Lower leg skin (tissue), 3 donors: ENCODE measurements at regions not wholly inside any gene's neighbourhood (a gene's known extent, or its start where the extent isn't known, plus 50 kb on each side); places are given as distances from the start of the nearest gene placed in this dataset.

Source experiments
- CTCF ChIP-seq, 3 donors: fragments of 450-650 bp; IDR thresholded peaks; one replicate each; pipeline ENCODE4 v1.5.1; 2016; ENCODE audit warnings: antibody characterized with exemption in 3 of 3, mild to moderate bottlenecking in 3 of 3, moderate library complexity in 2 of 3
- POLR2A ChIP-seq, 2 donors: fragments of 450-650 bp; IDR thresholded peaks; one replicate each; pipeline ENCODE4 v1.6.1; 2016 to 2017; ENCODE audit warnings: antibody characterized with exemption in 2 of 2, mild to moderate bottlenecking in 1 of 2, moderate library complexity in 1 of 2

GRCh38 chr3:31022716-31023115, 128.3 kb upstream of the GADL1 start:
- TF ChIP-seq CTCF (IDR thresholded peaks at IDR 0.05) (no peak), POLR2A (IDR thresholded peaks at IDR 0.05) (no peak)
